ENCODE measurements at regions not wholly inside any gene's neighbourhood (a gene's known extent, or its start where the extent isn't known, plus 50 kb on each side); places are given as distances from the start of the nearest gene placed in this dataset.

DNA sequence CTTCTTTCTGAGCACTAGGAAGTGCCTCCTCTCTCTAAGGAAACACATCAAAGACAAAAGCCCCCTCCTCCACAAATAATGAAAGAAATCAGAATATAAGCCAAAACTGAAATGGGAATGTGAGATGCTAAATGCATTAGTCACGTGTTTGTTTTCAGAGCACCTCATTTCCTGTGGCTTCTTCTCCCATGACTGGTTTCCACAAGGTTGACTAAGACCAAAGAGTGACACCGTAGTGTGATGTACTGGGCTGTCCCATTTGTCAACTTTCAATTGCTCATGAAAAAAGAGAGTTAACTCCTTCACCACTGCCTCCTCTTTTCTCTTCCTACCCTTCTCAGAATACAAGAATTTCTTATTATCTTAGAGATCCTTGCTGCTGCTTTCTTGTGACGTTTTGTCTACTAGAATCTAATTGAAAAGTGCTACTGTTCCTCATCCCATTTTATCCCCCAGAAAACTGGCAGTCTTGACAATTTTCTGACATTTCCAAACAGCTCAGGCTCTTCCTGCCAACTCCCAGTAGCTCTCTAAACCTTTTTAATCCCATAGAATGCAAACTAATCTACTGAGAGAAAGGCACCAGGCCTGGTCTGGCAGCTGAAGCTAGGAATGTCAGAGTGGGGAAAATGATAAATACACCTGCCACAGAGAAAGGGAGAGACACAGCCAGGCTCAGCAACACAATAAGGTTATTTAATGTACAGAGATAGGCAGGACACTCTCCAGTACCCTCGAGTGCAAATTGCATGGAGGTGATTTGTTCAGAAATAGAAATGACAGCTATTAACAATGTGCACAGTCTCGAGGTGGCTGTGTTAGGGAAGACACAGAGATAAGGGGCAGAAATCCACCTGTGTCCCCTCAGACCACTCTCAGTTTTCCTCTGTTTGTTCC lies 671.7 kb upstream of the NRSN1 start:
- Histone ChIP-seq H3K27ac (ENCODE audit: low read depth in 1 of 2, low read length in 1 of 2) (no peak overlapping the region), H3K4me1 (ENCODE audit: control insufficient read depth in 5 of 5, insufficient read depth in 5 of 5, low read length in 5 of 5) (no peaks in the 10 kb centered on the region), H3K4me3 (no peak overlapping the region), H3K9ac (ENCODE audit: insufficient read depth in 1 of 2, low read length in 2 of 2) (no peak overlapping the region), H3K27me3 (ENCODE audit: control insufficient read depth in 3 of 3, insufficient read depth in 3 of 3, low read length in 2 of 3) (no peaks in the 10 kb centered on the region), H3K36me3 (ENCODE audit: control insufficient read depth in 4 of 4, insufficient read depth in 4 of 4, low read length in 4 of 4) (no peaks in the 10 kb centered on the region), H3K9me3 (ENCODE audit: control insufficient read depth in 4 of 4, insufficient read depth in 3 of 4, low read length in 3 of 4) (no peaks in the 10 kb centered on the region)
- no peak for DNase-seq
- no peak for ATAC-seq (ENCODE audit: insufficient read depth, low FRiP score)
- TF ChIP-seq, protein P1, sequence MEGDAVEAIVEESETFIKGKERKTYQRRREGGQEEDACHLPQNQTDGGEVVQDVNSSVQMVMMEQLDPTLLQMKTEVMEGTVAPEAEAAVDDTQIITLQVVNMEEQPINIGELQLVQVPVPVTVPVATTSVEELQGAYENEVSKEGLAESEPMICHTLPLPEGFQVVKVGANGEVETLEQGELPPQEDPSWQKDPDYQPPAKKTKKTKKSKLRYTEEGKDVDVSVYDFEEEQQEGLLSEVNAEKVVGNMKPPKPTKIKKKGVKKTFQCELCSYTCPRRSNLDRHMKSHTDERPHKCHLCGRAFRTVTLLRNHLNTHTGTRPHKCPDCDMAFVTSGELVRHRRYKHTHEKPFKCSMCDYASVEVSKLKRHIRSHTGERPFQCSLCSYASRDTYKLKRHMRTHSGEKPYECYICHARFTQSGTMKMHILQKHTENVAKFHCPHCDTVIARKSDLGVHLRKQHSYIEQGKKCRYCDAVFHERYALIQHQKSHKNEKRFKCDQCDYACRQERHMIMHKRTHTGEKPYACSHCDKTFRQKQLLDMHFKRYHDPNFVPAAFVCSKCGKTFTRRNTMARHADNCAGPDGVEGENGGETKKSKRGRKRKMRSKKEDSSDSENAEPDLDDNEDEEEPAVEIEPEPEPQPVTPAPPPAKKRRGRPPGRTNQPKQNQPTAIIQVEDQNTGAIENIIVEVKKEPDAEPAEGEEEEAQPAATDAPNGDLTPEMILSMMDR (IDR thresholded peaks at IDR 0.05; ENCODE audit: control extremely low read depth, extremely low read depth) = no peak
- WGBS, 2 donors = 63 to 71% methylated on average over 5 of the region's 5 CpGs

DNA sequence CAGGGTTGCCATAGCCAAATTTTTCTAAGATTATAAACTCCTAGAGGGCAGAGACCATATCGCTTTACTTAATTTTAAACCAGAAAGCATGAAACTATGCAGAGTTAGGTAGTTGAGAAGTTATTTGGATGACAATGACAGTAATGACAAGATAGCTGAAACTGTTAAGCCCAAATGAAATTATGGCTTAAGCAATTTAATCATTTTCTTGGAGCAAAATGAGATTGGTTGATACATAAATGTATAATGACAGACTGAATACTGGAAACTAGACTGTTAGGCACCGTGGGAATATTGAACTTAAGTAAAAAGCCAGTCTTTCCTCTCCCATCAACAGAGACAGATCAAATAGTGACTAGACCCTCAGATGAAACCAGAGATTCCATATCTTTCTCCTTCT lies 670.3 kb upstream of the NRSN1 start:
- TF ChIP-seq, protein P1 (IDR thresholded peaks at IDR 0.05; ENCODE audit: control extremely low read depth, extremely low read depth) = no peak
- H3K27ac ChIP-seq (ENCODE audit: low read depth in 1 of 2, low read length in 1 of 2) = no peak overlapping the region
- no peaks in the 10 kb centered on the region for H3K4me1 ChIP-seq (ENCODE audit: control insufficient read depth in 5 of 5, insufficient read depth in 5 of 5, low read length in 5 of 5)
- DNase-seq (no peak), ATAC-seq (ENCODE audit: insufficient read depth, low FRiP score) (no peak)
- no peaks in the 10 kb centered on the region for H3K36me3 ChIP-seq (ENCODE audit: control insufficient read depth in 4 of 4, insufficient read depth in 4 of 4, low read length in 4 of 4)
- no peak overlapping the region for H3K4me3 ChIP-seq
- no peaks in the 10 kb centered on the region for H3K9me3 ChIP-seq (ENCODE audit: control insufficient read depth in 4 of 4, insufficient read depth in 3 of 4, low read length in 3 of 4)
- H3K27me3 ChIP-seq (ENCODE audit: control insufficient read depth in 3 of 3, insufficient read depth in 3 of 3, low read length in 2 of 3) = no peaks in the 10 kb centered on the region
- 89 to 98% methylated on average over 2 of the region's 2 CpGs for WGBS, 2 donors
- no peak overlapping the region for H3K9ac ChIP-seq (ENCODE audit: insufficient read depth in 1 of 2, low read length in 2 of 2)

DNA sequence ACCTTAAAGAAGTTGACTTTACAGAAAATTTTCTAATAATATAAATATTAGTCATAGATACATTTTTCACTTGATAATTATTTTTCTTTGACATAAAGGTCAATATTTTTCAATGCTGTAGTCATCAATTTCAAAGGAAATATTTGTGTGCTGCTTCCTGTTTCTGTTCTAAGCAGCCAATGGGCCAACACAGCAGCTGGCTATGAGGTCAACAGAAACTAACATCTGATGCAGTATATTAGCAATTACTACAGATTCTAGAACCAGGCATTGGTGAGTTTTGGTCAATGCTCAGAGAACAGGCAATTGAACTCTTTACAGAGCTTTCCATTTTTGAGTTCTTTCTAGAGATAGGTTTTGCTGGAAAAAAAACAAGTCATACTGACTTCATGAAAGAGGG lies 669.6 kb upstream of the NRSN1 start:
- DNase-seq = no peak
- Histone ChIP-seq H3K9me3 (ENCODE audit: control insufficient read depth in 4 of 4, insufficient read depth in 3 of 4, low read length in 3 of 4) (no peaks in the 10 kb centered on the region), H3K4me3 (no peak overlapping the region), H3K4me1 (ENCODE audit: control insufficient read depth in 5 of 5, insufficient read depth in 5 of 5, low read length in 5 of 5) (no peaks in the 10 kb centered on the region), H3K36me3 (ENCODE audit: control insufficient read depth in 4 of 4, insufficient read depth in 4 of 4, low read length in 4 of 4) (no peaks in the 10 kb centered on the region), H3K27ac (ENCODE audit: low read depth in 1 of 2, low read length in 1 of 2) (no peak overlapping the region), H3K27me3 (ENCODE audit: control insufficient read depth in 3 of 3, insufficient read depth in 3 of 3, low read length in 2 of 3) (no peaks in the 10 kb centered on the region), H3K9ac (ENCODE audit: insufficient read depth in 1 of 2, low read length in 2 of 2) (no peak overlapping the region)
- TF ChIP-seq, protein P1 (IDR thresholded peaks at IDR 0.05; ENCODE audit: control extremely low read depth, extremely low read depth) = no peak
- ATAC-seq (ENCODE audit: insufficient read depth, low FRiP score) = no peak

All from lung (tissue), 11 donors.